Common myeloid progenitor, CD34-positive (primary cell): ENCODE measurements at regions not wholly inside any gene's neighbourhood (a gene's known extent, or its start where the extent isn't known, plus 50 kb on each side); places are given as distances from the start of the nearest gene placed in this dataset.

ENCODE experiments used
- CTCF ChIA-PET: fragments of 350-600 bp; sonication (Branson Sonifier 250); formaldehyde crosslinking; loops from one replicate; lab custom pipeline; 2021; ENCODE audit warnings: antibody characterized with exemption; lab: Charles Lee
- POLR2A ChIA-PET: fragments of 350-600 bp; sonication (Branson Sonifier 250); formaldehyde crosslinking; loops from one replicate; lab custom pipeline; 2021; ENCODE audit warnings: antibody characterized with exemption; lab: Charles Lee
- DNase-seq, 3 donors: peaks; one replicate each; pipeline versions ENCODE4 v3.0.0 to v3.0.0-alpha.2; 2013
- H3K27ac ChIP-seq, 2 experiments: 1 replicate in 1 of 2; 2 replicates in 1 of 2; pipeline ENCODE4 v1.7.0; 2013; ENCODE audit warnings: inconsistent platforms in 2 of 2, low read length in 2 of 2, mild to moderate bottlenecking in 2 of 2, low read depth in 1 of 2, moderate library complexity in 1 of 2; ENCODE audit not compliant: severe bottlenecking in 2 of 2, insufficient read depth in 1 of 2, poor library complexity in 1 of 2
- H3K27me3 ChIP-seq, 5 experiments: replicated peaks in 2 of 5; 1 replicate in 3 of 5; 2 replicates in 2 of 5; pipeline versions ENCODE4 v1.6.1 to v1.7.0; 2013; ENCODE audit warnings: low read length in 4 of 5, mild to moderate bottlenecking in 2 of 5, moderate library complexity in 2 of 5, inconsistent platforms in 1 of 5; ENCODE audit not compliant: insufficient read depth in 5 of 5, control insufficient read depth in 4 of 5
- H3K36me3 ChIP-seq, 4 experiments: 1 replicate in 2 of 4; 2 replicates in 2 of 4; pipeline versions ENCODE4 v1.6.1 to v1.7.0; 2013; ENCODE audit warnings: low read length in 3 of 4, control low read depth in 1 of 4, mild to moderate bottlenecking in 1 of 4; ENCODE audit not compliant: control insufficient read depth in 4 of 4, insufficient read depth in 4 of 4
- H3K4me1 ChIP-seq, 4 experiments: 1 replicate in 3 of 4; 2 replicates in 1 of 4; pipeline versions ENCODE4 v1.6.1 to v1.7.1; 2013; ENCODE audit warnings: low read length in 3 of 4, mild to moderate bottlenecking in 3 of 4, control low read depth in 1 of 4, inconsistent platforms in 1 of 4, moderate library complexity in 1 of 4; ENCODE audit not compliant: control insufficient read depth in 4 of 4, insufficient read depth in 4 of 4; ENCODE audit errors: control extremely low read depth in 1 of 4
- H3K4me3 ChIP-seq, 7 experiments: 1 replicate in 4 of 7; 2 replicates in 3 of 7; pipeline versions ENCODE4 v1.5.1 to v1.7.0; 2013; ENCODE audit warnings: mild to moderate bottlenecking in 7 of 7, low read length in 6 of 7, moderate library complexity in 6 of 7, inconsistent platforms in 2 of 7, low read depth in 2 of 7, control low read depth in 1 of 7; ENCODE audit not compliant: insufficient read depth in 4 of 7, control insufficient read depth in 1 of 7; ENCODE audit errors: extremely low read depth in 1 of 7
- H3K9me3 ChIP-seq, 5 experiments: 1 replicate in 4 of 5; 2 replicates in 1 of 5; pipeline versions ENCODE4 v1.6.1 to v1.7.1; 2013; ENCODE audit warnings: low read length in 4 of 5, mild to moderate bottlenecking in 2 of 5, inconsistent platforms in 1 of 5, low read depth in 1 of 5, moderate library complexity in 1 of 5; ENCODE audit not compliant: control insufficient read depth in 4 of 5, insufficient read depth in 2 of 5; ENCODE audit errors: control extremely low read depth in 1 of 5
- WGBS: methylation state at CpG from one replicate; pipeline ENCODE4 v1.1.5; 2013; ENCODE audit not compliant: insufficient coverage; 5-methylcytosine and 5-hydroxymethylcytosine counted together

DNA sequence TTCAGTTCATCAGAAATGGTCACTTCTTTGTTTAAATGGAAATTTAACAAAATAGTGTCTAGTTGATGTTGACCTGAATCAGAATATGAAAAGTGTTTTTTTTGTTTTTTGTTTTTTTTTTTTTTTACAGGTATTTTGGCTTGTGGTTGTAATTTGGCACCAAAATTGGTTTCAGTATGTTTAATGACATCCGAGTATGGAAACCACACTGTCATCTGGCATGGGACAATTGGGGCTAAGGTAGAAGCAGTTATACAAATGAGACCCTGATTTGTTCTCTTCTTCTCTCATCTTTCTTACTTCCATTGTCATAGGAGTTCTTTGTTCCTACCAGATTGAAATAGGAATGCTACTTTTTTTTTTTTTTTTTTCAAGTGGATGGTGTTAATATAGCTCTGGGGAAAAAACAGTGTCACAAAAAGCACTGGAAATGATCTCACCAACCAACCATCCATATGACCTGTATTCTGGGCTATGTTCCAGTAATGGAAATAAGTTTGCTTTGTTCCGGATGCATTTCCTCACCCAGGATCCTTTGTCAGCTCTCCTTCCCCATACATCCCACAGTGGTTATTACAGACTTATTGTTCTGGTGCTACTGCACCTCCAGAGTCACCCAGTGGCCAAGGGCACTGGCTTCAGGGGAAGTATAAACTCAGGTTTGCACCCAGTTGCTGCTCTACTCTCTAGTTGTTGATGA lies 95.8 kb downstream of the ATXN3L start:
- H3K4me1 ChIP-seq, result no peaks in the 10 kb centered on the region
- no peak overlapping the region for H3K27ac ChIP-seq
- peak in 1 of 3 donors; percentile 6 for DNase-seq
- H3K9me3 ChIP-seq, result peaks cover 0 to 2% (median 0%) of the 10 kb centered on the region in 5 experiments
- H3K36me3 ChIP-seq, result no peaks in the 10 kb centered on the region
- no CpG with 5 or more reads among the region's 2 CpGs for WGBS
- POLR2A ChIA-PET, result no interaction called here
- CTCF ChIA-PET, result no interaction called here
- H3K27me3 ChIP-seq, result peaks cover 0 to 6% (median 0%) of the 10 kb centered on the region in 5 experiments
- no peak overlapping the region for H3K4me3 ChIP-seq

DNA sequence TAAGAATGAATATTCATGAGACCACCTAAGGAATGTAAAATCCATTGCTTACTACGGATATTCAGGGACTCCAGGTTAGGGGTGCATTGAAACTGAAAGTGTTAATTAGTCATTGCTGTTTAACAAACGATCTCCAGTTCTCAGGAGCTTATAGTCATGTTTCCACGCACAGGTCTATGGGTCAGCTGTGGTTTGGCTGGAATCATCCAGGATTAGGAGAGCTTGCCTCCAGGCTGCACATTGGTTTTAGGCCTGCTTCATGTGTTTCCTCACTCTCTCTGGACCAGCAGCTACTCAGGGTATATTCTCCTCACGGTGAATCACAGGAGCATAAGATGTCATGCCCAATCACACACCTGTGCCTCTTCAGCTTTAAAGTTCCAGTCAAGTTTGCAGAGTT lies 98.9 kb downstream of the ATXN3L start:
- ChIA-PET CTCF (interaction anchor here (1.0 kb wide), 1 partner anchor 205 kb away, joined by 3 read pairs; no protein-coding TSS in a partner anchor), POLR2A (interaction anchor here (0.6 kb wide), 1 partner anchor 246 kb away, joined by 4 read pairs; the partner anchor contains the start of gene TMSB4X)
- DNase-seq, result no peak
- Histone ChIP-seq H3K27ac (no peak overlapping the region), H3K36me3 (no peaks in the 10 kb centered on the region), H3K4me3 (no peak overlapping the region), H3K9me3 (no peaks in the 10 kb centered on the region), H3K27me3 (peaks cover 0 to 6% (median 0%) of the 10 kb centered on the region in 5 experiments), H3K4me1 (no peaks in the 10 kb centered on the region)
- WGBS, result 57% methylated on average over 4 of the region's 4 CpGs

DNA sequence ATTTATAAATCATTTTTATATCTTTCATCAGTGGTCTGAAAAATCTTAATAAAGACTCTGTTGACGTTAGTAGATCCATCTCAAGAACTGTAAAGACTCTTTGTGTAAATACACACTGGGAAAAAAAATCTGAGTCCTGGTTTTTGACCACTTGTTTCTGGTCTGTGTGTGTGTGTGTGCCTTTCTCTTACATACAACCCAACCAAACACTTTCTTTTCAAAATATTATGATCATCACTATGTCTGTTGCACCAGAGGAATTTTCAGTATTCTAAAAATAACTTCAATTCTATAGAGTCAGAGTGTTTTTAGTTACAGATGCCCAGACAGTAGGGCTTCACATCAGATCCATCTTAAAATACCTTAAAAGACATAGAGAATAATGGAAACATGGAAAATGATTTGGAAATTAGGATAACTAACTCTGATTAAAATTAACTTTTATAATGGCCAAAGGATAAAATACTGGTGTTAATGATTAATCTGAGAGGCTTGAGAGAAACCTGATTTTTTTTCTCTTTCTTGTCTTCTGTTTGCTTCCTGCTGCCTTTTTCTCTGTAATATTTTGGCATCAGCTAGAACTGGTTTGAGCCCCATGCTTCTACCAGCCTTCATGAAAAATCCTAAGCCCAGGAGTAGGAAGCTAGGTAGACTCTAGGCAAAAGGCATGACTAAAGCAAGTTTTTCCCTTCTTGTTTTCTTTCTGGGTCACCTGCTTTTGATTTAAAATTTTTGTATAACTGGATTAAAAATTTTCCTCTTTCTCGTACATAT lies 99.7 kb downstream of the ATXN3L start:
- no peak for DNase-seq
- Histone ChIP-seq H3K4me1 (no peaks in the 10 kb centered on the region), H3K36me3 (no peaks in the 10 kb centered on the region), H3K27ac (no peak overlapping the region), H3K9me3 (no peaks in the 10 kb centered on the region), H3K4me3 (no peak overlapping the region), H3K27me3 (peaks cover 0 to 9% (median 0%) of the 10 kb centered on the region in 5 experiments)
- no CpG with 5 or more reads among the region's 2 CpGs for WGBS
- ChIA-PET POLR2A (no interaction called here), CTCF (interaction anchor here (1.0 kb wide), 1 partner anchor 206 kb away, joined by 3 read pairs; no protein-coding TSS in a partner anchor)

DNA sequence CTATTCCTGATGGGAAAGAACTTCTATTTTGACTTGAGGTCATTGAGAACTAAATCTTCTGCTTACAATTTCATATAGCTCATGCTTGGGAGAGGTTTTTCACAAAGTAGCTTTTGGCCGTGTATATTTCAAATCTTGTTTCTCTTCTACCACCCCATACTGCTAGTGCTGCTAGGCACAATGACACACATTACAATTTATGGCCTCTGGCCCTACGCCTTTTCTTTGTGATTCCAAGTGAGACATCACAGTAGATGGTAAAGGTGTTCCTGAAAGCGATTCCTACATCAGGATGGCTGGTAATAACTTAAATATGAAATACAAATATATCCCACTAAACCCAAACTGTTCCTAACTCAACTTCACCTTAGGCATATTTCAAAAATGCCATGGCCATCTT lies 101.1 kb downstream of the ATXN3L start:
- no peaks in the 10 kb centered on the region for H3K4me1 ChIP-seq
- H3K9me3 ChIP-seq, result no peaks in the 10 kb centered on the region
- 80% methylated on average over 1 of the region's 3 CpGs for WGBS
- ChIA-PET CTCF (no interaction called here), POLR2A (no interaction called here)
- H3K4me3 ChIP-seq, result no peak overlapping the region
- H3K27me3 ChIP-seq, result peaks cover 0 to 6% (median 0%) of the 10 kb centered on the region in 5 experiments
- H3K27ac ChIP-seq, result no peak overlapping the region
- DNase-seq, result no peak
- H3K36me3 ChIP-seq, result no peaks in the 10 kb centered on the region

DNA sequence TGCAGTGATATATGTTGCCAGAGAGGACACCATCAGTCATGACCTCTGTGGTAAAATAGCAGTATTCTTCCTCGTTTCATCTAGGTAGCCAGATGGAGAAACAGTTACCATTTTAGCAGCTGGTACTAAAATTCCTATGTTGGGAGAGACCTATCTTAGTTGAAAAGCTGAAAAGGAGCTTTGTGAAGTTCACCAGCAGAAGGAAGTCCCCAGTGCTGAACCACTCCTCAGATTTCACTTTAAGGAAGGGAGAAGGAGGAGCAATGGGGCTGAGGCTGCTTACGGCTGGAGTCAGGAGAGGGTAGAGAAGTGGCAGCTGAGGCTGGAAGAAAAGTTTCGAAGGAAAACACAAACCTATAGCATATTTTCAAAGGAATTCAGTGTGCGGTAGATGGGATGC lies 103.7 kb downstream of the ATXN3L start:
- no peak for DNase-seq
- no peaks in the 10 kb centered on the region for H3K36me3 ChIP-seq
- peaks cover 0 to 6% (median 0%) of the 10 kb centered on the region in 5 experiments for H3K27me3 ChIP-seq
- no peak overlapping the region for H3K27ac ChIP-seq
- CTCF ChIA-PET, result no interaction called here
- 50% methylated on average over 1 of the region's 4 CpGs for WGBS
- POLR2A ChIA-PET, result no interaction called here
- H3K9me3 ChIP-seq, result no peaks in the 10 kb centered on the region
- peaks cover 0 to 9% (median 4%) of the 10 kb centered on the region in 4 experiments for H3K4me1 ChIP-seq
- H3K4me3 ChIP-seq, result no peak overlapping the region

DNA sequence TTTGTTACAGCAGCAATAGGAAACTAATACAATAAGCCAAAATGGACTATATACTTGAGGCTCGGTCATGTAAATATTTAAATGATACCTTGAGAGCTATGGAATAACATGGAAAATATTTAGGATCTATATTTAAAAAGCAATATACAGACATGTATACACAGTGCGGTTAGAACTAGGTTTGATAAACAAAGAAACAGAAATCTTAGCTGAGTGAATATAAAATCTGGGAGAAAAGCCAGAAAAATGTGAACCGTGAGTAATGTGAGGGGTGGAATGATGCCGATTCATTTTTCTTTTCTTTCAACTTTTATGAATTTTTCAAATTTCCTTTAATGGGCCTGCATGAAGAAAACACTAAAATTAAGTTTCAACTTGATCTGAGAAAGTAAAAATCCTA lies 104.1 kb downstream of the ATXN3L start:
- ChIA-PET POLR2A (no interaction called here), CTCF (no interaction called here)
- no peak for DNase-seq
- peaks cover 0 to 3% (median 0%) of the 10 kb centered on the region in 5 experiments for H3K27me3 ChIP-seq
- WGBS, result no CpG with 5 or more reads among the region's 4 CpGs
- no peak overlapping the region for H3K4me3 ChIP-seq
- H3K27ac ChIP-seq, result no peak overlapping the region
- H3K36me3 ChIP-seq, result no peaks in the 10 kb centered on the region
- no peaks in the 10 kb centered on the region for H3K9me3 ChIP-seq
- peaks cover 0 to 9% (median 4%) of the 10 kb centered on the region in 4 experiments for H3K4me1 ChIP-seq

DNA sequence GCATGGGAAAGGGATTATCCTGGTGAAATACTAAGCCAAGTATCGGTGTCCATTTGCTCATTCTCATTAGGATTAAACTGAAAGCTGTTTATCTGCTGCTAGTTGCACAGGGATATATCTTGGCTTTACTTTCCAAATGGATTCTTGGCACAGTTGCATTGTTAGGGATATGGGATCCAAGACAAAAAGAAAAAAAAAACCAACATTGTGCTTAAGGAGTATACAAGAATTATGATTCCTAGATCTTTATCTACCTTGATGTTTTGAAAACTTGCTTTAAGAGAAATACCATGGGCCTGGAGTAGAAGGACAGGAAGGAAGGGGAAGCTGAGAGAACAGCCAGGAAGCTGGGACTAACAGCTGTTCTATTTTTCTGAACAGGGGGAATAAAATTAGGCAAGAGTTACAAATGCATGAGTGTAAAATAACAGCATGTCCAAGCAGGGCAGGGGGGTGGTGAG lies 107.6 kb downstream of the ATXN3L start:
- ChIA-PET CTCF (no interaction called here), POLR2A (no interaction called here)
- 100% methylated on average over 1 of the region's 1 CpG for WGBS
- no peak overlapping the region for H3K27ac ChIP-seq
- H3K4me1 ChIP-seq, result peaks cover 0 to 9% (median 4%) of the 10 kb centered on the region in 4 experiments
- DNase-seq, result peak in 2 of 3 donors; percentile 3 to 12
- H3K4me3 ChIP-seq, result no peak overlapping the region
- no peaks in the 10 kb centered on the region for H3K9me3 ChIP-seq
- H3K36me3 ChIP-seq, result no peaks in the 10 kb centered on the region
- H3K27me3 ChIP-seq, result peaks cover 0 to 2% (median 0%) of the 10 kb centered on the region in 5 experiments
